ENCODE measurements at regions not wholly inside any gene's neighbourhood (a gene's known extent, or its start where the extent isn't known, plus 50 kb on each side); places are given as distances from the start of the nearest gene placed in this dataset.
"Not testable (repeated sequence)": the region's sequence is repeated elsewhere in the genome, so short reads cannot be mapped to it uniquely, and the experiment has no call there.

- H3K27ac ChIP-seq (ENCODE audit: low read depth, low read length), result no peak overlapping the region
- no peak overlapping the region for H3K4me3 ChIP-seq (ENCODE audit: low read length)
- no peak for TF ChIP-seq CTCF (IDR thresholded peaks at IDR 0.05; ENCODE audit: low read depth, low read length, poor library complexity, severe bottlenecking)
- no peak for TF ChIP-seq EZH2phosphoT487 (IDR thresholded peaks at IDR 0.05; ENCODE audit: borderline replicate concordance, low read length)
- no peaks in the 10 kb centered on the region for H3K79me2 ChIP-seq (ENCODE audit: control insufficient read depth, low read length)
- no peaks in the 10 kb centered on the region for H3K36me3 ChIP-seq (ENCODE audit: control insufficient read depth, low read length)
- H3K4me2 ChIP-seq (ENCODE audit: low read length), result no peak overlapping the region
- H3K9me2 ChIP-seq (replicated peaks; ENCODE audit: control insufficient read depth, low read length), result no peaks in the 10 kb centered on the region
- H3F3A ChIP-seq (ENCODE audit: control insufficient read depth, insufficient read depth), result no peaks in the 10 kb centered on the region
- H3K4me1 ChIP-seq (ENCODE audit: control insufficient read depth, low read length), result no peaks in the 10 kb centered on the region
- no peaks in the 10 kb centered on the region for H3K27me3 ChIP-seq (ENCODE audit: control insufficient read depth, low read length)
- no peaks in the 10 kb centered on the region for H3K9me3 ChIP-seq (ENCODE audit: control insufficient read depth, insufficient read depth, low read length)
- no peaks in the 10 kb centered on the region for H4K20me1 ChIP-seq (ENCODE audit: control insufficient read depth, insufficient read depth, low read depth, low read length)
Measured at GRCh38 chr18:38790786-38791185, 1225.2 kb upstream of the CELF4 start.

GRCh38 chr18:38790303-38790702 lies 1224.7 kb upstream of the CELF4 start:
- H3K36me3 ChIP-seq (ENCODE audit: control insufficient read depth, low read length), result no peaks in the 10 kb centered on the region
- no peaks in the 10 kb centered on the region for H3K4me1 ChIP-seq (ENCODE audit: control insufficient read depth, low read length)
- TF ChIP-seq EZH2phosphoT487 (IDR thresholded peaks at IDR 0.05; ENCODE audit: borderline replicate concordance, low read length), result no peak
- TF ChIP-seq CTCF (IDR thresholded peaks at IDR 0.05; ENCODE audit: low read depth, low read length, poor library complexity, severe bottlenecking), result no peak
- no peaks in the 10 kb centered on the region for H4K20me1 ChIP-seq (ENCODE audit: control insufficient read depth, insufficient read depth, low read depth, low read length)
- H3F3A ChIP-seq (ENCODE audit: control insufficient read depth, insufficient read depth), result no peaks in the 10 kb centered on the region
- no peaks in the 10 kb centered on the region for H3K27me3 ChIP-seq (ENCODE audit: control insufficient read depth, low read length)
- H3K79me2 ChIP-seq (ENCODE audit: control insufficient read depth, low read length), result no peaks in the 10 kb centered on the region
- no peak overlapping the region for H3K4me2 ChIP-seq (ENCODE audit: low read length)
- H3K9me2 ChIP-seq (replicated peaks; ENCODE audit: control insufficient read depth, low read length), result no peaks in the 10 kb centered on the region
- H3K4me3 ChIP-seq (ENCODE audit: low read length), result no peak overlapping the region
- no peaks in the 10 kb centered on the region for H3K9me3 ChIP-seq (ENCODE audit: control insufficient read depth, insufficient read depth, low read length)
- no peak overlapping the region for H3K27ac ChIP-seq (ENCODE audit: low read depth, low read length)

- Histone ChIP-seq H3K9me3 (ENCODE audit: control insufficient read depth, insufficient read depth, low read length) (no peaks in the 10 kb centered on the region), H3F3A (ENCODE audit: control insufficient read depth, insufficient read depth) (no peaks in the 10 kb centered on the region), H3K27ac (ENCODE audit: low read depth, low read length) (no peak overlapping the region), H3K9me2 (replicated peaks; ENCODE audit: control insufficient read depth, low read length) (no peaks in the 10 kb centered on the region), H3K4me3 (ENCODE audit: low read length) (no peak overlapping the region), H3K79me2 (ENCODE audit: control insufficient read depth, low read length) (no peaks in the 10 kb centered on the region), H3K4me1 (ENCODE audit: control insufficient read depth, low read length) (no peaks in the 10 kb centered on the region), H4K20me1 (ENCODE audit: control insufficient read depth, insufficient read depth, low read depth, low read length) (no peaks in the 10 kb centered on the region), H3K36me3 (ENCODE audit: control insufficient read depth, low read length) (no peaks in the 10 kb centered on the region), H3K4me2 (ENCODE audit: low read length) (no peak overlapping the region), H3K27me3 (ENCODE audit: control insufficient read depth, low read length) (no peaks in the 10 kb centered on the region)
- TF ChIP-seq EZH2phosphoT487 (IDR thresholded peaks at IDR 0.05; ENCODE audit: borderline replicate concordance, low read length) (no peak), CTCF (IDR thresholded peaks at IDR 0.05; ENCODE audit: low read depth, low read length, poor library complexity, severe bottlenecking) (no peak)
Measured at GRCh38 chr18:38789141-38789540, 1223.5 kb upstream of the CELF4 start.

- no peaks in the 10 kb centered on the region for H3K4me1 ChIP-seq (ENCODE audit: control insufficient read depth, low read length)
- no peak for TF ChIP-seq CTCF (IDR thresholded peaks at IDR 0.05; ENCODE audit: low read depth, low read length, poor library complexity, severe bottlenecking)
- no peak for TF ChIP-seq EZH2phosphoT487 (IDR thresholded peaks at IDR 0.05; ENCODE audit: borderline replicate concordance, low read length)
- H3K9me2 ChIP-seq (replicated peaks; ENCODE audit: control insufficient read depth, low read length), result no peaks in the 10 kb centered on the region
- no peaks in the 10 kb centered on the region for H3K79me2 ChIP-seq (ENCODE audit: control insufficient read depth, low read length)
- H3K27ac ChIP-seq (ENCODE audit: low read depth, low read length), result no peak overlapping the region
- no peak overlapping the region for H3K4me3 ChIP-seq (ENCODE audit: low read length)
- H3K4me2 ChIP-seq (ENCODE audit: low read length), result no peak overlapping the region
- no peaks in the 10 kb centered on the region for H3K27me3 ChIP-seq (ENCODE audit: control insufficient read depth, low read length)
- no peaks in the 10 kb centered on the region for H3K36me3 ChIP-seq (ENCODE audit: control insufficient read depth, low read length)
- no peaks in the 10 kb centered on the region for H4K20me1 ChIP-seq (ENCODE audit: control insufficient read depth, insufficient read depth, low read depth, low read length)
- H3K9me3 ChIP-seq (ENCODE audit: control insufficient read depth, insufficient read depth, low read length), result no peaks in the 10 kb centered on the region
- no peaks in the 10 kb centered on the region for H3F3A ChIP-seq (ENCODE audit: control insufficient read depth, insufficient read depth)
Measured at GRCh38 chr18:38786906-38787305, 1221.3 kb upstream of the CELF4 start.

GRCh38 chr18:38771620-38772019 lies 1206.0 kb upstream of the CELF4 start:
- not testable (repeated sequence) for H3K9me3 ChIP-seq (ENCODE audit: control insufficient read depth, insufficient read depth, low read length); H3K4me1 ChIP-seq (ENCODE audit: control insufficient read depth, low read length); H4K20me1 ChIP-seq (ENCODE audit: control insufficient read depth, insufficient read depth, low read depth, low read length); H3K4me3 ChIP-seq (ENCODE audit: low read length); H3F3A ChIP-seq (ENCODE audit: control insufficient read depth, insufficient read depth); H3K4me2 ChIP-seq (ENCODE audit: low read length); H3K27ac ChIP-seq (ENCODE audit: low read depth, low read length); H3K79me2 ChIP-seq (ENCODE audit: control insufficient read depth, low read length); H3K27me3 ChIP-seq (ENCODE audit: control insufficient read depth, low read length); H3K9me2 ChIP-seq (replicated peaks; ENCODE audit: control insufficient read depth, low read length); H3K36me3 ChIP-seq (ENCODE audit: control insufficient read depth, low read length)

All from DOHH2 (cell line).